ENCODE measurements at regions not wholly inside any gene's neighbourhood (a gene's known extent, or its start where the extent isn't known, plus 50 kb on each side); places are given as distances from the start of the nearest gene placed in this dataset.

DNA sequence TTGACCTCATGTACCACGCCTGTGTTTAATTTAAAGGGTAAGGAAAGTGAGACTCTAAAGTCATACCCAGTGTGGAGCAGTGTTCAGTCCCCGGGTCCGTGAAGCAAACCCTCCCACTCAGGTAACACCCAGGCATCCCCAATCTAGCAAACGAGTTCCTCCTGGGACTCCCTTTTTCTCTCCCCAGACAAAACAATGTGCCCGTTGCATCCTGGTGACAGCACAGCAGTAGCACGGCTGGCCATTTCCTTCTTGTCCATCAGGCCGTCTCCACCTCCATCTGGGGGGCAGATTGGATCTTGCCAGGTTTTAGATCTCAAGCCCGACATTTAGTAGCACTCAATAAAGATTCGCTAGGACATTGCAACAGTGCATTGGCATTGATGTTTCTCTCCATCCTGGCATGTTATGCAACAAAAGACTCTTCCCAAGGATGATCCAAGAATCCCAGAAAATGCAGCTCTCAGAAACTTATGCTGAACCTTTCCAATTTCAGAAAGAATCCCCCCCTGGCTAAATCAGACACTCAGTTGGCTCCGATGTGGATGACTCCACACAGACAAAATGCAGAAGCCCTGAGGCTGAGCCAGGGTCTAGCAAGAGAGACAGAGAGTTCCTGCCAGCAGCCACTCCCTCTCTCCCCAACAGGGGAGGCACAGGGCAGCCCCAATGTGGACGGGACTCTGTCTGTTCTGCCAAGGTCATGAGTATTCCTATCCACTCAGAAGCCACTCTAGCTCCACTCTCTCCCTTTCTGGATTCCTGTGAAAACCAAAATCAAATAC lies 274.5 kb upstream of the MGMT start:
- TF ChIP-seq FOS (IDR thresholded peaks at IDR 0.05; ENCODE audit: borderline replicate concordance, insufficient read depth, low read length): no peak
- no peak for TF ChIP-seq JUN (IDR thresholded peaks at IDR 0.05; ENCODE audit: borderline replicate concordance, insufficient read depth, insufficient read length, low read depth)
- no peak for TF ChIP-seq POLR2AphosphoS5 (IDR thresholded peaks at IDR 0.05; ENCODE audit: insufficient read depth, low read depth, low read length)
- TF ChIP-seq MYC (IDR thresholded peaks at IDR 0.05; ENCODE audit: low read depth, low read length): no peak
- no peak for TF ChIP-seq POLR2A (IDR thresholded peaks at IDR 0.05; ENCODE audit: low read depth, low read length)
- TF ChIP-seq CTCF (IDR thresholded peaks at IDR 0.05; ENCODE audit: extremely low read depth in 1 of 2, insufficient read depth in 1 of 2, low read depth in 1 of 2, low read length in 2 of 2): no peak
- TF ChIP-seq, protein P1, sequence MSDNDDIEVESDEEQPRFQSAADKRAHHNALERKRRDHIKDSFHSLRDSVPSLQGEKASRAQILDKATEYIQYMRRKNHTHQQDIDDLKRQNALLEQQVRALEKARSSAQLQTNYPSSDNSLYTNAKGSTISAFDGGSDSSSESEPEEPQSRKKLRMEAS (IDR thresholded peaks at IDR 0.05; ENCODE audit: insufficient read depth, insufficient read length): no peak
- TF ChIP-seq GATA2 (IDR thresholded peaks at IDR 0.05; ENCODE audit: insufficient read depth, insufficient read length, low read depth, low read length): no peak
- TF ChIP-seq EZH2 (IDR thresholded peaks at IDR 0.05; ENCODE audit: borderline replicate concordance, low read depth, low read length, severe bottlenecking): no peak
- intact Hi-C loops (cut with micrococcal nuclease): no loop called here
- DNase-seq (ENCODE audit: low read depth, low spot score) (no peak), FAIRE-seq (no peak)
- H3K9ac ChIP-seq (replicated peaks; ENCODE audit: extremely low read depth, insufficient read depth, low read length): no peak overlapping the region
- H3K27ac ChIP-seq (ENCODE audit: insufficient read depth, low read depth, low read length): no peak overlapping the region
- ChIA-PET POLR2A (no interaction called here), CTCF (no interaction called here)
- no peaks in the 10 kb centered on the region for H3K27me3 ChIP-seq (ENCODE audit: control insufficient read depth in 2 of 2, insufficient read depth in 2 of 2, low read length in 2 of 2)
- H3K4me2 ChIP-seq (ENCODE audit: insufficient read depth, low read length): no peak overlapping the region
- no peak overlapping the region for H2AFZ ChIP-seq (ENCODE audit: low read depth, low read length)
- no peaks in the 10 kb centered on the region for H3K36me3 ChIP-seq (ENCODE audit: control insufficient read depth in 2 of 2, extremely low read depth in 1 of 2, insufficient read depth in 2 of 2, low read length in 2 of 2)
- no peak overlapping the region for H3K4me3 ChIP-seq (replicated peaks in 1 of 3; ENCODE audit: insufficient read depth in 1 of 3, low read depth in 1 of 3, low read length in 3 of 3)
- H3K9me3 ChIP-seq (replicated peaks; ENCODE audit: control insufficient read depth, insufficient read depth, low read length): no peaks in the 10 kb centered on the region
- dilution Hi-C loops (cut with MboI; ENCODE audit: extremely low pct_ligation_motif_present, low sequenced_read_pairs): no loop called here
- no peaks in the 10 kb centered on the region for H4K20me1 ChIP-seq (replicated peaks; ENCODE audit: control insufficient read depth, extremely low read depth, insufficient read depth, low read length)
- H3K79me2 ChIP-seq (ENCODE audit: control insufficient read depth, insufficient read depth, low read length): no peaks in the 10 kb centered on the region
- no TSS peak for BruUV-seq (replicated peaks)
- H3K9me1 ChIP-seq (replicated peaks; ENCODE audit: control insufficient read depth, extremely low read depth, insufficient read depth, low read length): no peaks in the 10 kb centered on the region
- no peaks in the 10 kb centered on the region for H3K4me1 ChIP-seq (ENCODE audit: control insufficient read depth, extremely low read depth, insufficient read depth, low read length)
